NB4 (cell line): ENCODE measurements at regions not wholly inside any gene's neighbourhood (a gene's known extent, or its start where the extent isn't known, plus 50 kb on each side); places are given as distances from the start of the nearest gene placed in this dataset.

Source experiments
- MYC ChIP-seq: IDR thresholded peaks from 2 replicates; pipeline ENCODE4 v1.6.1; 2011; ENCODE audit warnings: low read depth, low read length
- POLR2A ChIP-seq: IDR thresholded peaks from 2 replicates; pipeline ENCODE4 v1.6.1; 2011; ENCODE audit warnings: mild to moderate bottlenecking; ENCODE audit not compliant: insufficient read length; ENCODE audit errors: extremely low read depth
- TF ChIP-seq, protein P1 (sequence below): IDR thresholded peaks from one replicate; pipeline ENCODE4 v1.5.1; 2012; ENCODE audit warnings: low read depth, low read length
- TF ChIP-seq, protein P2 (sequence below): IDR thresholded peaks from 2 replicates; pipeline ENCODE4 v1.6.1; 2011; ENCODE audit warnings: low read depth, low read length

DNA sequence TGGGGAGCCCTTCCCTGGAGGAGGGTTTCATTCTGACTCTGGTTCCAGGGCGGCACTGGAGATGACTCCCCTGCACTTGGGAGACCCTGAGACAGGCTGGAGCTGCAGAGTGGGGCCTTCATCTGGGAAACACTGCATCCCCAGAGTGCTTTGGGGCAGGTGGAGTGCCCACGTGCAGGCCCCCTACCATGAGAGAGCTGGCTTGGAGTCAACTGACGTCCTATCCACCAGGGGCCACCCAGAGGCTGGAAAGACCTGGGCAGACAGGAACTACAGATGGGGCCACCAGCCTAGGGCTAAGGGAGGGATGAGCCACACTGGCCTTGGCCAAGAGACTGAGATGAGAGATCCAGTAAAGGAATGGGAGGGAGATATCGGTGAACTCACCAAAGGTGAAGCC lies 153.8 kb downstream of the ASB1 start:
- TF ChIP-seq, protein P1, sequence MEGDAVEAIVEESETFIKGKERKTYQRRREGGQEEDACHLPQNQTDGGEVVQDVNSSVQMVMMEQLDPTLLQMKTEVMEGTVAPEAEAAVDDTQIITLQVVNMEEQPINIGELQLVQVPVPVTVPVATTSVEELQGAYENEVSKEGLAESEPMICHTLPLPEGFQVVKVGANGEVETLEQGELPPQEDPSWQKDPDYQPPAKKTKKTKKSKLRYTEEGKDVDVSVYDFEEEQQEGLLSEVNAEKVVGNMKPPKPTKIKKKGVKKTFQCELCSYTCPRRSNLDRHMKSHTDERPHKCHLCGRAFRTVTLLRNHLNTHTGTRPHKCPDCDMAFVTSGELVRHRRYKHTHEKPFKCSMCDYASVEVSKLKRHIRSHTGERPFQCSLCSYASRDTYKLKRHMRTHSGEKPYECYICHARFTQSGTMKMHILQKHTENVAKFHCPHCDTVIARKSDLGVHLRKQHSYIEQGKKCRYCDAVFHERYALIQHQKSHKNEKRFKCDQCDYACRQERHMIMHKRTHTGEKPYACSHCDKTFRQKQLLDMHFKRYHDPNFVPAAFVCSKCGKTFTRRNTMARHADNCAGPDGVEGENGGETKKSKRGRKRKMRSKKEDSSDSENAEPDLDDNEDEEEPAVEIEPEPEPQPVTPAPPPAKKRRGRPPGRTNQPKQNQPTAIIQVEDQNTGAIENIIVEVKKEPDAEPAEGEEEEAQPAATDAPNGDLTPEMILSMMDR, result no peak
- TF ChIP-seq POLR2A (no peak), MYC (no peak)
- TF ChIP-seq, protein P2, sequence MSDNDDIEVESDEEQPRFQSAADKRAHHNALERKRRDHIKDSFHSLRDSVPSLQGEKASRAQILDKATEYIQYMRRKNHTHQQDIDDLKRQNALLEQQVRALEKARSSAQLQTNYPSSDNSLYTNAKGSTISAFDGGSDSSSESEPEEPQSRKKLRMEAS, result no peak
